ENCODE measurements at regions not wholly inside any gene's neighbourhood (a gene's known extent, or its start where the extent isn't known, plus 50 kb on each side); places are given as distances from the start of the nearest gene placed in this dataset.

DNA sequence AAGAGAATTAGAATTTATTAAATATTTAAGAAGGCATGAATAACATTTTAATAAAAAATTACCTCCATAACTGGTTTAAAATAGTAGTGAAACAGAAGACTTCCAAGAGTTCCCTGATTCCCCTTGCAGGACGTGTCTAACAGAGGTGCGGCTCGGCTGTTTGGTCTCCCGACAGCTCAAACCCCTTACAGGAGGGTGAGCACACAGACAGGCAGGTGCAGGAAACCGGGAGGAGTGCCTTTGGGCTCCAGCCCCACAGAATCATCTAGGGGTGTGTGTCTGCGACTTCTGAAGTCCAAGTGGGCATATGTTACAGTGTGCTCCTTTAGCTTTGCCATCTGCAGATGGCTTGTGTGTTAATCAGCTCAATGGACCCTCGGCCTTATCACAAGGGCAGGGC lies 88.1 kb upstream of the CCSER1 start:
- Histone ChIP-seq H2AFZ (ENCODE audit: low read depth, low read length) (no peak overlapping the region), H3K27me3 (ENCODE audit: insufficient read depth, low read depth, low read length) (no peaks in the 10 kb centered on the region), H3K36me3 (ENCODE audit: insufficient read depth, low read length) (no peaks in the 10 kb centered on the region), H4K20me1 (ENCODE audit: insufficient read depth) (no peaks in the 10 kb centered on the region), H3F3A (ENCODE audit: insufficient read depth, low read length, poor library complexity, severe bottlenecking) (no peaks in the 10 kb centered on the region), H3K4me3 (ENCODE audit: low read length) (no peak overlapping the region), H3K9me2 (ENCODE audit: insufficient read depth, low read length) (no peaks in the 10 kb centered on the region), H3K9ac (ENCODE audit: low read length) (no peak overlapping the region), H3K79me2 (replicated peaks; ENCODE audit: insufficient read depth, low read length) (no peaks in the 10 kb centered on the region), H3K9me3 (ENCODE audit: low read length) (no peaks in the 10 kb centered on the region), H3K27ac (ENCODE audit: low read length) (no peak overlapping the region), H3K4me2 (ENCODE audit: low read length) (no peak overlapping the region)
- TF ChIP-seq, protein P1, sequence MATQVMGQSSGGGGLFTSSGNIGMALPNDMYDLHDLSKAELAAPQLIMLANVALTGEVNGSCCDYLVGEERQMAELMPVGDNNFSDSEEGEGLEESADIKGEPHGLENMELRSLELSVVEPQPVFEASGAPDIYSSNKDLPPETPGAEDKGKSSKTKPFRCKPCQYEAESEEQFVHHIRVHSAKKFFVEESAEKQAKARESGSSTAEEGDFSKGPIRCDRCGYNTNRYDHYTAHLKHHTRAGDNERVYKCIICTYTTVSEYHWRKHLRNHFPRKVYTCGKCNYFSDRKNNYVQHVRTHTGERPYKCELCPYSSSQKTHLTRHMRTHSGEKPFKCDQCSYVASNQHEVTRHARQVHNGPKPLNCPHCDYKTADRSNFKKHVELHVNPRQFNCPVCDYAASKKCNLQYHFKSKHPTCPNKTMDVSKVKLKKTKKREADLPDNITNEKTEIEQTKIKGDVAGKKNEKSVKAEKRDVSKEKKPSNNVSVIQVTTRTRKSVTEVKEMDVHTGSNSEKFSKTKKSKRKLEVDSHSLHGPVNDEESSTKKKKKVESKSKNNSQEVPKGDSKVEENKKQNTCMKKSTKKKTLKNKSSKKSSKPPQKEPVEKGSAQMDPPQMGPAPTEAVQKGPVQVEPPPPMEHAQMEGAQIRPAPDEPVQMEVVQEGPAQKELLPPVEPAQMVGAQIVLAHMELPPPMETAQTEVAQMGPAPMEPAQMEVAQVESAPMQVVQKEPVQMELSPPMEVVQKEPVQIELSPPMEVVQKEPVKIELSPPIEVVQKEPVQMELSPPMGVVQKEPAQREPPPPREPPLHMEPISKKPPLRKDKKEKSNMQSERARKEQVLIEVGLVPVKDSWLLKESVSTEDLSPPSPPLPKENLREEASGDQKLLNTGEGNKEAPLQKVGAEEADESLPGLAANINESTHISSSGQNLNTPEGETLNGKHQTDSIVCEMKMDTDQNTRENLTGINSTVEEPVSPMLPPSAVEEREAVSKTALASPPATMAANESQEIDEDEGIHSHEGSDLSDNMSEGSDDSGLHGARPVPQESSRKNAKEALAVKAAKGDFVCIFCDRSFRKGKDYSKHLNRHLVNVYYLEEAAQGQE (IDR thresholded peaks at IDR 0.05; ENCODE audit: borderline replicate concordance) = no peak
- TF ChIP-seq SMC3 (conservative IDR thresholded peaks at IDR 0.05; ENCODE audit: poor library complexity) (no peak), POLR2AphosphoS5 (IDR thresholded peaks at IDR 0.05) (no peak), EP300 (conservative IDR thresholded peaks at IDR 0.05; ENCODE audit: poor library complexity, severe bottlenecking) (no peak), EZH2 (IDR thresholded peaks at IDR 0.05; ENCODE audit: borderline replicate concordance, insufficient read depth, low read length, poor library complexity, severe bottlenecking) (no peak)
- TF ChIP-seq, protein P2, sequence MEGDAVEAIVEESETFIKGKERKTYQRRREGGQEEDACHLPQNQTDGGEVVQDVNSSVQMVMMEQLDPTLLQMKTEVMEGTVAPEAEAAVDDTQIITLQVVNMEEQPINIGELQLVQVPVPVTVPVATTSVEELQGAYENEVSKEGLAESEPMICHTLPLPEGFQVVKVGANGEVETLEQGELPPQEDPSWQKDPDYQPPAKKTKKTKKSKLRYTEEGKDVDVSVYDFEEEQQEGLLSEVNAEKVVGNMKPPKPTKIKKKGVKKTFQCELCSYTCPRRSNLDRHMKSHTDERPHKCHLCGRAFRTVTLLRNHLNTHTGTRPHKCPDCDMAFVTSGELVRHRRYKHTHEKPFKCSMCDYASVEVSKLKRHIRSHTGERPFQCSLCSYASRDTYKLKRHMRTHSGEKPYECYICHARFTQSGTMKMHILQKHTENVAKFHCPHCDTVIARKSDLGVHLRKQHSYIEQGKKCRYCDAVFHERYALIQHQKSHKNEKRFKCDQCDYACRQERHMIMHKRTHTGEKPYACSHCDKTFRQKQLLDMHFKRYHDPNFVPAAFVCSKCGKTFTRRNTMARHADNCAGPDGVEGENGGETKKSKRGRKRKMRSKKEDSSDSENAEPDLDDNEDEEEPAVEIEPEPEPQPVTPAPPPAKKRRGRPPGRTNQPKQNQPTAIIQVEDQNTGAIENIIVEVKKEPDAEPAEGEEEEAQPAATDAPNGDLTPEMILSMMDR (IDR thresholded peaks at IDR 0.05; ENCODE audit: poor library complexity, severe bottlenecking) = no peak

GRCh38 chr4:90051999-90052398 lies 75.2 kb upstream of the CCSER1 start:
- TF ChIP-seq EZH2 (IDR thresholded peaks at IDR 0.05; ENCODE audit: borderline replicate concordance, insufficient read depth, low read length, poor library complexity, severe bottlenecking) = no peak
- TF ChIP-seq RAD21 (conservative IDR thresholded peaks at IDR 0.05) = no peak
- TF ChIP-seq MXI1 (conservative IDR thresholded peaks at IDR 0.05; ENCODE audit: poor library complexity, severe bottlenecking) = no peak
- no peak for TF ChIP-seq POLR2AphosphoS5 (IDR thresholded peaks at IDR 0.05)
- no peak for TF ChIP-seq SMC3 (conservative IDR thresholded peaks at IDR 0.05; ENCODE audit: poor library complexity)
- TF ChIP-seq EP300 (conservative IDR thresholded peaks at IDR 0.05; ENCODE audit: poor library complexity, severe bottlenecking) = no peak
- no peak for TF ChIP-seq TAF1 (IDR thresholded peaks at IDR 0.05; ENCODE audit: low read depth)
- TF ChIP-seq, protein P1 (IDR thresholded peaks at IDR 0.05; ENCODE audit: borderline replicate concordance) = no peak
- TF ChIP-seq, protein P2 (IDR thresholded peaks at IDR 0.05; ENCODE audit: poor library complexity, severe bottlenecking) = no peak

More at GRCh38 chr4:90051999-90052398, 75.2 kb upstream of the CCSER1 start:
- H3F3A ChIP-seq (ENCODE audit: insufficient read depth, low read length, poor library complexity, severe bottlenecking) = no peaks in the 10 kb centered on the region
- no peak overlapping the region for H2AFZ ChIP-seq (ENCODE audit: low read depth, low read length)
- no peaks in the 10 kb centered on the region for H3K9me2 ChIP-seq (ENCODE audit: insufficient read depth, low read length)
- H4K20me1 ChIP-seq (ENCODE audit: insufficient read depth) = no peaks in the 10 kb centered on the region
- no peaks in the 10 kb centered on the region for H3K79me2 ChIP-seq (replicated peaks; ENCODE audit: insufficient read depth, low read length)
- H3K36me3 ChIP-seq (ENCODE audit: insufficient read depth, low read length) = no peaks in the 10 kb centered on the region
- no peaks in the 10 kb centered on the region for H3K9me3 ChIP-seq (ENCODE audit: low read length)
- no peak overlapping the region for H3K27ac ChIP-seq (ENCODE audit: low read length)
- no peak overlapping the region for H3K9ac ChIP-seq (ENCODE audit: low read length)
- H3K27me3 ChIP-seq (ENCODE audit: insufficient read depth, low read depth, low read length) = no peaks in the 10 kb centered on the region
- H3K4me2 ChIP-seq (ENCODE audit: low read length) = no peak overlapping the region
- H3K4me3 ChIP-seq (ENCODE audit: low read length) = no peak overlapping the region
